ENCODE measurements at regions not wholly inside any gene's neighbourhood (a gene's known extent, or its start where the extent isn't known, plus 50 kb on each side); places are given as distances from the start of the nearest gene placed in this dataset.

- no peak for DNase-seq (ENCODE audit: extremely low read depth, low read depth)
- TF ChIP-seq CTCF (IDR thresholded peaks at IDR 0.05; ENCODE audit: low read depth, low read length, missing control alignments) = no peak
- H3K4me3 ChIP-seq (replicated peaks; ENCODE audit: low read depth, low read length) = no peak overlapping the region
These were observed 56.1 kb upstream of the FBRSL1 start for GRCh38 chr12:132433641-132434395.

GRCh38 chr12:132432721-132433577 is 57.0 kb upstream of the FBRSL1 start:
- no peak for DNase-seq (ENCODE audit: extremely low read depth, low read depth)
- no peak for TF ChIP-seq CTCF (IDR thresholded peaks at IDR 0.05; ENCODE audit: low read depth, low read length, missing control alignments)
- no peak overlapping the region for H3K4me3 ChIP-seq (replicated peaks; ENCODE audit: low read depth, low read length)

GRCh38 chr12:132432126-132432705 is 57.7 kb upstream of the FBRSL1 start:
- DNase-seq (ENCODE audit: extremely low read depth, low read depth) = no peak
- no peak for TF ChIP-seq CTCF (IDR thresholded peaks at IDR 0.05; ENCODE audit: low read depth, low read length, missing control alignments)
- no peak overlapping the region for H3K4me3 ChIP-seq (replicated peaks; ENCODE audit: low read depth, low read length)

GRCh38 chr12:132430838-132431774 is 58.8 kb upstream of the FBRSL1 start:
- no peak for DNase-seq (ENCODE audit: extremely low read depth, low read depth)
- TF ChIP-seq CTCF (IDR thresholded peaks at IDR 0.05; ENCODE audit: low read depth, low read length, missing control alignments) = no peak
- H3K4me3 ChIP-seq (replicated peaks; ENCODE audit: low read depth, low read length) = no peak overlapping the region

GRCh38 chr12:132429946-132430643 is 59.9 kb upstream of the FBRSL1 start:
- no peak for DNase-seq (ENCODE audit: extremely low read depth, low read depth)
- no peak for TF ChIP-seq CTCF (IDR thresholded peaks at IDR 0.05; ENCODE audit: low read depth, low read length, missing control alignments)

GRCh38 chr12:132429602-132429945 is 60.4 kb upstream of the FBRSL1 start:
- TF ChIP-seq CTCF (IDR thresholded peaks at IDR 0.05; ENCODE audit: low read depth, low read length, missing control alignments) = no peak
- no peak overlapping the region for H3K4me3 ChIP-seq (replicated peaks; ENCODE audit: low read depth, low read length)
- DNase-seq (ENCODE audit: extremely low read depth, low read depth) = no peak

More at GRCh38 chr12:132429946-132430643, 59.9 kb upstream of the FBRSL1 start:
- H3K4me3 ChIP-seq (replicated peaks; ENCODE audit: low read depth, low read length) = no peak overlapping the region

Data from HFF-Myc (cell line).